HEK293T (cell line): ENCODE measurements at regions not wholly inside any gene's neighbourhood (a gene's known extent, or its start where the extent isn't known, plus 50 kb on each side); places are given as distances from the start of the nearest gene placed in this dataset.

Experiments
- CTCF ChIA-PET: fragments of 350-600 bp; formaldehyde crosslinking; extraction: SDS; loops from one replicate; lab custom pipeline; 2021; ENCODE audit warnings: antibody characterized with exemption, inconsistent platforms; lab: Yijun Ruan, JAX
- POLR2A ChIA-PET: fragments of 350-600 bp; formaldehyde crosslinking; extraction: SDS; loops from one replicate; lab custom pipeline; 2020; ENCODE audit warnings: antibody characterized with exemption, inconsistent platforms; lab: Yijun Ruan, JAX
- DNase-seq: peaks from one replicate; pipeline ENCODE4 v3.0.0; 2012; ENCODE audit warnings: mixed read lengths; ENCODE audit errors: extremely low spot score
- ARNT ChIP-seq: fragments of 450-650 bp; IDR thresholded peaks from 2 replicates; pipeline ENCODE4 v1.6.1; 2017; ENCODE audit warnings: mild to moderate bottlenecking
- BHLHE40 ChIP-seq: fragments of 450-650 bp; IDR thresholded peaks from 2 replicates; pipeline ENCODE4 v1.6.1; 2016; ENCODE audit warnings: mild to moderate bottlenecking, moderate library complexity, borderline replicate concordance
- ELF4 ChIP-seq: fragments of 450-650 bp; IDR thresholded peaks from 2 replicates; pipeline ENCODE4 v1.6.1; 2017; ENCODE audit warnings: antibody characterized with exemption
- FOXA1 ChIP-seq: fragments of 450-650 bp; IDR thresholded peaks from 2 replicates; pipeline ENCODE4 v1.6.1; 2016; ENCODE audit warnings: mild to moderate bottlenecking
- FOXK2 ChIP-seq: fragments of 450-650 bp; IDR thresholded peaks from 2 replicates; pipeline ENCODE4 v1.6.1; 2016; ENCODE audit warnings: mild to moderate bottlenecking
- HDGF ChIP-seq: fragments of 450-650 bp; IDR thresholded peaks from 2 replicates; pipeline ENCODE4 v1.6.1; 2017; ENCODE audit warnings: antibody characterized with exemption, borderline replicate concordance
- L3MBTL2 ChIP-seq: fragments of 450-650 bp; conservative IDR thresholded peaks from 2 replicates; pipeline ENCODE4 v1.6.1; 2016; ENCODE audit warnings: mild to moderate bottlenecking
- LEF1 ChIP-seq: fragments of 450-650 bp; IDR thresholded peaks from 2 replicates; pipeline ENCODE4 v1.6.1; 2017; ENCODE audit warnings: mild to moderate bottlenecking, borderline replicate concordance
- NFRKB ChIP-seq: fragments of 450-650 bp; IDR thresholded peaks from 2 replicates; pipeline ENCODE4 v1.6.1; 2016; ENCODE audit warnings: mild to moderate bottlenecking, moderate library complexity
- PKNOX1 ChIP-seq: fragments of 450-650 bp; IDR thresholded peaks from 2 replicates; pipeline ENCODE4 v1.6.1; 2016
- SP1 ChIP-seq: fragments of 450-650 bp; IDR thresholded peaks from 2 replicates; pipeline ENCODE4 v1.6.1; 2017
- SUZ12 ChIP-seq: fragments of 450-650 bp; IDR thresholded peaks from 2 replicates; pipeline ENCODE4 v1.6.1; 2016; ENCODE audit warnings: mild to moderate bottlenecking
- TARDBP ChIP-seq: fragments of 450-650 bp; IDR thresholded peaks from 2 replicates; pipeline ENCODE4 v1.6.1; 2016

DNA sequence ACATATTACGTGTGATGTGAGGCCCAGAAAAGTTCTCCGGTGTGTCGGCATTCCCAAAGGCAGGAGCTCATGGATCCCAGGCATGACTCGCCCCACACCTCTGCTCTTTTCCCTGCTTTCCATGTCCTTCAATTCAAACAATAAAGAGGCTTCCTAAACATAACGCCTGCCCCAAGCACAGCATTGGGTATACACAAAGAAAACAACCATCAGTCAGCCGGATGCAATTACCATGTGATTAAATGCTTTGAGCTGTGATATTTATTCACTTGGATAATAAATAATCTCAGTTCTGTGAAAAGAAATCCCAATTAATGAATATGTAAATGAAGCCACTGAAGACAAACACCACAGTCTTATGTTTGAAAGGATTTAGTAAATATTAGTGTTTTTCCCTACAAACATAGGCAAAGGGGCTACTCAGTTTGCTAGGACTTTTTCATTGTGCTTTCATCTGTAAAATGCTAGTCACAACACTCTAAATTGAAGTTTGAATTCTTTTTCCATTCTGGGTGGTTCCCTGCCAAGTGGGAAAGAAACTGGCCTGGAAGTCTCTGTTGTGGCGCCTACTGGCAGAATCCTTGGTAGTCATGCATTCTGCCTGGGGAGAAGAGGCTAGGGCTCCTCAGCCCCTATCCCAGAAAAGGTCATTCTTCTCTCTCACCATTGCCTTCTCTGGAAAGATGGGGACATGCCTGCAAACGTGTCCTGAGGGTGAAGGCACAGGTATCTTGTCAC is 144.7 kb downstream of the COL6A3 start:
- no peak for DNase-seq
- TF ChIP-seq FOXA1 (no peak), PKNOX1 (no peak), L3MBTL2 (no peak), ELF4 (no peak)
- ChIA-PET CTCF (interaction anchor here (0.6 kb wide), 1 partner anchor 201 kb away, joined by 3 read pairs; no protein-coding TSS in a partner anchor), POLR2A (no interaction called here)

DNA sequence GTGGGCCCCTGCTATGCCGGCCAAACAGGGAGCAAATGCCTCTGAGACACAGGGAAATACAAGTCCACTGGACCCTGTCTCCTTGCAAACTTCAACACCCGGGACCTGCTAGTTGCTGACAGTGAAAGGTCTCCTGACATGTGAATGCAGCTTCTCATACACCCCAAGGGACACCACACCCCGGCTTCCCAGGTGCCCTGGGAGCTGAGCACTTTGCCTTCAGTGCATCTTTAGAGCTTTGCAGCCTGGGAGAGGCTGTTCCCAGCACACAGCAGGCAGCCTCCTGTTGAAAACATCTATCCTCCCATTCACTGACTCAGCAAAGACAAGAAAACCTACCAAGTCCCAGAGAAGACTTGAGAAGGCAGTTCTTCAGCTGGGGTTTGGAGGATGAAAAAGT is 143.4 kb downstream of the COL6A3 start:
- POLR2A ChIA-PET, result no interaction called here

GRCh38 chr2:237271698-237272652 is 142.0 kb downstream of the COL6A3 start:
- DNase-seq, result no peak
- ChIA-PET CTCF (interaction anchor here (0.9 kb wide), 1 partner anchor 149 kb away, joined by 3 read pairs; no protein-coding TSS in a partner anchor), POLR2A (no interaction called here)
- TF ChIP-seq FOXK2 (no peak), ELF4 (no peak), SUZ12 (no peak)

More for the DNA sequence above, 143.4 kb downstream of the COL6A3 start:
- DNase-seq, result no peak
- TF ChIP-seq ARNT (no peak), SP1 (no peak), NFRKB (no peak), SUZ12 (no peak), FOXA1 (no peak), FOXK2 (no peak), BHLHE40 (no peak), TARDBP (no peak), LEF1 (no peak), ELF4 (no peak), HDGF (no peak), PKNOX1 (no peak)
- CTCF ChIA-PET, result no interaction called here
